IPS-18c (cell line): ENCODE measurements at regions not wholly inside any gene's neighbourhood (a gene's known extent, or its start where the extent isn't known, plus 50 kb on each side); places are given as distances from the start of the nearest gene placed in this dataset.

Experiments
- H3K4me3 ChIP-seq: 2 replicates; pipeline ENCODE4 v1.7.0; 2013; ENCODE audit warnings: low read depth, mild to moderate bottlenecking, low read length, moderate library complexity; ENCODE audit not compliant: insufficient read depth
- H3K9me3 ChIP-seq: one replicate; pipeline ENCODE4 v1.6.1; 2013; ENCODE audit warnings: mild to moderate bottlenecking, low read length, moderate library complexity; ENCODE audit not compliant: control insufficient read depth, insufficient read depth

DNA sequence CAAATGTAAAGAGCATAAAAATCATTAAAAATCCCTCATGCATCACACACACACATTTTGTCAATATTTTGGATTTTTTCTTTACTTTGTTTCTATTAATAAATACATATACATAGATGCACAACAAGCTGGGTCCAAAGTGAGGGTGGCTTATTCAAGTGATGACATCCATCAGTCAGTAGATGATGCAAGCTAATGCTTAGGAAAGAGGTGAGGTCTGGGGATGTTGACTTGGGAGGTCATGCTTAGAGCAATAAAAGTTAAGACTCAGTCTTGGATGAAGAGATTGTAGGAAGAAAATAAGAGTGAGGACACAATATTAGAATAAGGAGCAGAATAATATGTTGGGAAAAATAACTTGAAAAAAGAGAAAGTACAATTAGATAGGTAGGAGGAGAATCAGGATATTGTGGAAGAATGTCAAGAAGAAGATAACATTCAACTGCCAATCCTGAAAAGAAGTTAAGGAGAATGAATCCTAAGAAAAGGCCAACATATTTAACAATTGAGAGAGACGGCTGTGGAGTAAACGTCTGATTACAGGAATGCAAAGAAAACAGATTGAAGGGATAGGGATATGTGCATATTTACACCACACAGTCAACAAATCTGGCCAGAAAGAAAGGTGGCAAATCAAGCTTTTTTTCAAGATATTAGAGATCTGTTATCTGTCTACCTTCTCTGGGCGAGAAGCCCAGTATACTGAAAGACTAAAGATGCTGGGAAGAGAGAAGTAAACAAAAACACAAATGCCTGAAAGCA, 111.0 kb upstream of the TJP1 start:
- Histone ChIP-seq H3K9me3 (no peaks in the 10 kb centered on the region), H3K4me3 (no peak overlapping the region)

DNA sequence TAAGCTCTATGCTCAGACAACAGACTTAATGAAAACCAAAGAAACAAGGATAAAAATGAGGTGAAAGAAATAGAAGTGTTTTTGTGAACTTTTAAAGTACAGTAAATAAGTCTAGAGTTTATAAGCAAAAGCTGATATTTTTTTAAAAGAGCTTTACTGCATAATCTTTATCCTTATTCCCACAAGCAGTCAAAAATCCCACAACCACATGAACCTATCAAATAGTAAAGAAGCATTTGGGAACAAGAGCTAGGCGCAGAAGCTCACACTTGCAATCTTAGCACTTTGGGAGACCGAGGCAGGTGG, 103.8 kb upstream of the TJP1 start:
- Histone ChIP-seq H3K4me3 (no peak overlapping the region), H3K9me3 (no peaks in the 10 kb centered on the region)

DNA sequence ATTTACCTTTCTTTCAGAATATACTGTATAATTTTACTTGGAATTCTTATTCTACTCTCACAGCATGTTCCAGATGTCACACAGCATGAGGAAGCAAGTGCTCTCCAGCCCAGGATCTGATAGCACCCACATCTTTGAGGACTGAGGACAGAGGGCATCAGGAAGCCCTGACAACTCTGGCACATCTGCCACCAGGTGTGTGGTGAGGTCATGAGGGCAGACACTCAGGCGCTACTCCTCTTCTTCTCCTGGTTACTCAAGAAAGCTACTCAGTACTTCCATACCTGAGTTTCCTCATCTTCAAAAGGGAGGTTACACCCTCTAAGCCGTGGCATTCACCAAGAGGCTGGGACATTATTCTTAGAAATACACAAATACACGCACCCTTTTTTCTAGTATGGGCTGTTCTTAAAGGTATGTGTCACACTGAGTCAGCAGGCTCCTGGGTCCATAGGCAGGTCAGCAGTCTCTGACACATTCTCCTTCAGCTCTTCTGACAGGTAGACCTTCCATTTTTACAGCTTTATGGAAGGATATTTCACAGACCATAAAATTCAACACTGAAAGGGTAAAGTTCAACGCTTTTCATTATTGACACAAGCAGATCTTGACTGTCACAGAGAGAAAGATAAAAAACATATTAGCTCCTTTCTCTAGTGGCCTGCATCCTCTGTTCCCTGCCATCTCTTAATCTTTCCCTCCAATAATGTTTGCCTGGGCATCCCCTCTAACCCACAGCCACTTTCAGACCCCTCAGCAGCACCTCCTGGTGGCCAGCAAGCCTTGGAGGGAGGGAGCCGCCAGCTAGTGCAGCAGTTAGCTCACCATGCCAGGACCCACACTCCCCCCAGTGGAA, 103.2 kb upstream of the TJP1 start:
- Histone ChIP-seq H3K9me3 (no peaks in the 10 kb centered on the region), H3K4me3 (no peak overlapping the region)

DNA sequence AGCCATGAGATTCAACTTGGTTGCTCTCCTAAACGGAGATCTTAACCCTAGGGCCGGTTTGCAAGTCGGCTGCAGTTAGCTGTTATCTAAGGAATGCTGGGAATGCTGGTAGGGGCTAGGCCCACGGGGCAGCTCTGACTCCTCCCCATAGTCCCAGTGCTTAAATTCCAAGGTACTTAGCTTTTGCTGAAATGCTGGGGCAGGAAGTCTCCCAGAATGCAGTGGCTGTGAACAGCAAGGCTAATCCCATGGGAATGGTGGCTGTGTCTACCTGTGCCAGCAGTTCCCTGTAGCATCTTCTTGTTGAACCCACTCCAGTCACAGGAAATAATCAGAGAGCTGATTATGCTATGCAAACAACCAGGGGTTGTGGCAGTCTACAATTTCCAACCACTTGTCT, 102.5 kb upstream of the TJP1 start:
- no peaks in the 10 kb centered on the region for H3K9me3 ChIP-seq

DNA sequence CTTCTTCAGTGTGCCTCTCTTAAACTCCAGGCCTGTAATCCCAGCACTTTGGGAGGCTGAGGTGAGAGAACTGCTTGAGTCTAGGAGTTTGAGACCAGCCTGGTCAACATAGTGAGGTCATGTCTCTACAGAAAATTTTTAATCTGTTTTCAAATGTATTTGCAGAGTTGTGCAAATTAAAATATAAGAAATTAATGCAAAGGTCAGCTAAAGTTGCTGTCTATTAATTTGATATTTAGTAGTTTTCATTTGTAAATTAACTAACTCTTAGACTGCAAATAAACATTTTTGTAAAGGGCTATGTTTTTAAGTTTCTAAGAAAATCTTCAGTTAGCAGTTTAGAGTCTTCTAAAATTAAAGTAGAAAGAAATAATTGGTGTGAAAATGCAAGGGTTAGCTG, 99.9 kb upstream of the TJP1 start:
- H3K4me3 ChIP-seq = no peak overlapping the region
- H3K9me3 ChIP-seq = no peaks in the 10 kb centered on the region

More for the DNA sequence above, 102.5 kb upstream of the TJP1 start:
- H3K4me3 ChIP-seq = no peak overlapping the region

DNA sequence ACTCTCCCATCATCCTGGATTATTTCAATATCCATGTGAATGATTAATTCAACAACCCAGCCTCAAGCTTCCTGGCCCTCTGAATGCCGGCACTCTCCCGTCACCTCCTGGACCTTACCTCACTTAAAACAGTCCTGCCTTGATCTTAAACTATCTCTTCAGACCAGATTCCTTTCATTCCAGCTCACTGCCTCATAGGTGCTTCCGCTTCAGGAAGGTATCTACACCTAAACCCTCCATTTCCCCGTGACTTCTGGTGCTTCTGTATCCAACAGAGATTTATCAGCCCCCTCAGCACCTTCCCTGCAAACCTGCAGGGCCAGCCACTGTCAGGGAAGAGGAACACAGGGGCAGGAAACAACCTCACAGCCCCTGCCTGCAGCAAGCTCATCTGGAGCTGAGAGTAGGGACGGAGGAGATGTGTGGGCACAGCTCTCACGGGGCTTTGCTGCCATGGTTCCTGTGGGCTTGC, 98.9 kb upstream of the TJP1 start:
- Histone ChIP-seq H3K9me3 (no peaks in the 10 kb centered on the region), H3K4me3 (no peak overlapping the region)

DNA sequence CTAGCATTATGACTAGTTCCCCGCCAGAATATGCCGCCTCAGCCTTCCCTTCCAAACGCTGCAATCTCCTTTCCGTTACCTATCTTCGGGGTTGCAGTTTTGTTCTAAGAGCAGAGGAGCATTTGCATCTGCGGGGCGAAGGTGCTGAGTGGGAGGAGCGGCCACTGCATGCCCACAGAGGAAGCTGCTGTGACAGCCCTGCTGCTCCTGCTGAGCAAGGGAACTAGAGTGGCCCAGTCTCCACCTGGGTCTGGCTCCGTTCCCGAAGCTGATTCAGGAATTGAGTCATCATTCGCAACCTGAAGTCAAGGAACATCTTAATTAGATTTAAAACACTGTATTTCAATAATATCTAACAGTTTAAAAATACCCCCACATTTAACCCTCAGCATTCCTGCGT, 98.2 kb upstream of the TJP1 start:
- no peak overlapping the region for H3K4me3 ChIP-seq
- H3K9me3 ChIP-seq = no peaks in the 10 kb centered on the region

DNA sequence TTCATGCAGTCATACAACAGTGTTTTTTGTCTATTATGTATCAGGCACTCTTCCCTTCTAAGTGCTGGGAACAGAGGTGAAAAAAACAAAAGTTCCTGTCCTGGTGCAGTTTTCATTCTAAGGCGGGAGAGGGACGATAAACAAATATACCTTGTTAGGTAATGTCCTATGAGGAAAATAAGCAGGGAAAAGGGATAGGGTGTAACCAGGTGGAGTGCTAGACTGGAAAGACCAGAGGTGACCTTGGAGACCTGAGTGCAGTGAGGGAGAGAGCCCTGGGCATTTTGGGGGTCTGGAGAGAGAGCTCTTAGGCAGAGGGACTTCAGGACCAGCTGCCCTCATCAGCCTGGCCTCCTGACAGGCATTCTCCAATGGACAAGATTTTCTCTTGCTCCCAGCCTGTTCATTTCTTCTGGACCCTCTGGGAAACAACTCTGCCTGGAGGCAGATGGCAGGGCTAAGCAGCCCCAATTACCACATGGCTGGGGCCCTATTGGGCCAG, 97.2 kb upstream of the TJP1 start:
- Histone ChIP-seq H3K9me3 (no peaks in the 10 kb centered on the region), H3K4me3 (no peak overlapping the region)

DNA sequence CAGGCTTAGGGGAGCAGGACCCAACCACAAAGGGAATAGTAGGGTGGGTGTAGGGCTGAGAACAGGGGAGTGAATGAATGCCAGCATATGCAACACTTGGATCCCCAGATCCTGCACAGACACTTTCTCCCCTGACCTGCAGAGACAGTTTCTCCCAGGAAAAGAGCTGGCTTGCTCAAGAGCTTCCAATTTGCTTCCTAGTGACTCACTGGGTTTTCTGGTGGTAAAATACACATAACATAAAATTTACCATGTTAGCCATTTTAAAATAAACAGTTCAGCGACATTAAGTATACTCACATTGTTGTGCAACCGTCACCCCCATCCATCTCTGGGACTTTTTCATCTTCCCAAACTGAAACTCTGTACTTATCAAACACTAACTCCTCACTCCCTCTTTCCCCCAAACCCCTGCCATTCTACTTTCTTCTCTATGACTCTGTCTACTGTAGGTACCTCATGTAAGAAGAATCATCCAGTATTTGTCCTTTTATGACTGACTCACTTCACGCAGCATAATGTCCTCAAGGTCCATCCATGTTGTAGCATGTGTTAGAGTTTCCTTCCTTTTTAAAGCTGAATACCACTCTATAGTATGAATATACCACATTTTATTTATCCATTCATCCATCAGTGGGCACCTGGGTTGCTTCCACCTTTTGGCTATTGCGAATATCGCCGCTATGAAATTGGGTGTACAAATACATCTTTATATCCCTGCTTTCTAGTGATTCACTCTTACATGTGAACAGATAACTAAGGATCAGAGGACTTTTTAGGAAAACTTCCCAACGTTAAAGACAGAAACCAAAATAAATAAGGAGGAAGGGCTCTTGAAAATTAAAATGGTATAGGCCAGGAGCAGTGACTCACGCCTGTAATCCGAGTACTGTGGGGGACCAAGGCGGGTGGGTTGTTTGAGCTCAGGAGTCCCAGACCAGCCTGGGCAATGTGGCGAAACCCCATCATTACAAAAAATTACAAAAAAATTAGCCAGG, 95.6 kb upstream of the TJP1 start:
- H3K4me3 ChIP-seq = no peak overlapping the region
- no peaks in the 10 kb centered on the region for H3K9me3 ChIP-seq

DNA sequence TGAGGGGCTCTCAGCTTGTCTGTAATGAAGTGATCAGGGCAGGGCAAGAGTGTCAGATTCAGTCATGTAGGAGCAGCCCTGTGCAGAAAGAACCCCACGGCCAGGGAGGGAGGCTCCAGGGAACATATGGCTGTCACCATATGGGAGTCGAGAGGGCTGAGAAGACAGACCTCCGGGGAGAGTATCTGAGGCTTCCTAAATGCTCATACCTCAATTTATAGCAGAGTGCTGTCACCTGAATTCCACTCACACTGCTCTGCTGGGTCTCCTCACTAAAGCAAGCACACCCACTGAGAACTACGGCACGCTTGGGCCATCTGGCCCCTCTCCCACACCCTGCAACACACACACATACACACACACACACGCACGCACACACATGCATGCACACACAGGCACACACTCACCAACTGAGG, 92.3 kb upstream of the TJP1 start:
- no peaks in the 10 kb centered on the region for H3K9me3 ChIP-seq
- H3K4me3 ChIP-seq = no peak overlapping the region

DNA sequence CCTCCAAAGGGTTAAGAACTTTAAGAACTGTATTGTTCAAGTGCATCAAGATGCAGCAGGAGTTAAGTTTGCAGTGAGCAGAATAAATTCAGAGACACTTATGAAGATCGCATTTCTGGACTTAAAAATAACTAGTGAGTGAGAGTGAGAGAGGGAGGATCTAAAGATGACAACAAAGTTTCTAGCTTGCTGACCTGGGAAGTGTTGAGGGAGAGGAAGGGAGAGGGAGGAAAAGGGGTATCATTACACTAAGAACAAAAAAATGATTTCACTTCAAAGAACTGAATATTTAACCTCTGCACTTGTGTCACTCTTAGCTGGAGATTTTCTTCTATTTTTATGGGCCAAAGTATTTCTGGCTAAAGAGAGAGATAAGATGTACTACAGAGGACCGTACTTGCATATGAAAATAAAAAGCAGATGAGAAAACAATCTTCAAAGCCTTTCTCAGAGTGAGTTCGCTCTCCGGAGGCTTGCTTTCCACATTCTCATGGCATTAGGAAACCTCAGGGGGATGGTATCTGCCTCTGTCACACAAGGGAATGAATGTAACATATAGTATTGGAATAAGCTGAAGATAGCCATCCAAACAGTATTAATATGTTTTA, 91.4 kb upstream of the TJP1 start:
- Histone ChIP-seq H3K9me3 (no peaks in the 10 kb centered on the region), H3K4me3 (no peak overlapping the region)

DNA sequence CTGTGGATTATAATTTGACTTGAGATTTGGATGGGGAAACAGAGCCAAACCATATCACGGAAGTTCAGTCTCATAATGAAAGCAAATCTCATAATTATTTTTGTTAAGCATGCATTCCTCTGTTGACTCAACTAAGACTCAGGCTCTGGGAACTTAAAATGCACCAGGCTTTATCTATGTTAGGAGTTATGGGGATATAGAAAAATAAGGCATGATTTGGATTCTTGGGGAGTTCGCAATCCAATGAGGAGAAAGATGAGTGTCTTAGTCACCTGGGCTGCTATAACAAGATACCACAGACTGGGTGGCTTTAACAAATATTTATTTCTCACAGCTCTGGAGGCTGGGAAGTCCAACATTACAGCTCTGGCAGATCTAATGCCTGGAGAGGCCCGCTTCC, 89.4 kb upstream of the TJP1 start:
- no peaks in the 10 kb centered on the region for H3K9me3 ChIP-seq
- no peak overlapping the region for H3K4me3 ChIP-seq

DNA sequence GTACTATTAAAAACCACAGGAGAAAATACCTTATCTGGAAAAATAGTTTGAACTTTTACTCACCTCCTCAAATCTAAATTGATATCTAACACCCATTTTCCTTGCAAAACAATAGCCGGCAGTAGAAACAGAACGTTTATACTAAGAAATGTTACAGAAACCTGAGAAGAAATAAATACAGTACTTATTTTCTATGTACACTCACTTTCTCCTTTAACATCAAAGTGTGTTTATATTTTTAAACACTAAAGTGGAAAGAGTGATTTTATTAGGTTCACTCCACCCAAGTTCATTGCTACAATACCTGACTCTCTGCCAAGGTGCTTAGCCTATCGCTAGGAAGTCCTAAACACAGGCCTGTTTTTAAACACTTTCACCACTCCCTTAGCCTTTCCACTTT, 87.8 kb upstream of the TJP1 start:
- Histone ChIP-seq H3K9me3 (no peaks in the 10 kb centered on the region), H3K4me3 (no peak overlapping the region)

DNA sequence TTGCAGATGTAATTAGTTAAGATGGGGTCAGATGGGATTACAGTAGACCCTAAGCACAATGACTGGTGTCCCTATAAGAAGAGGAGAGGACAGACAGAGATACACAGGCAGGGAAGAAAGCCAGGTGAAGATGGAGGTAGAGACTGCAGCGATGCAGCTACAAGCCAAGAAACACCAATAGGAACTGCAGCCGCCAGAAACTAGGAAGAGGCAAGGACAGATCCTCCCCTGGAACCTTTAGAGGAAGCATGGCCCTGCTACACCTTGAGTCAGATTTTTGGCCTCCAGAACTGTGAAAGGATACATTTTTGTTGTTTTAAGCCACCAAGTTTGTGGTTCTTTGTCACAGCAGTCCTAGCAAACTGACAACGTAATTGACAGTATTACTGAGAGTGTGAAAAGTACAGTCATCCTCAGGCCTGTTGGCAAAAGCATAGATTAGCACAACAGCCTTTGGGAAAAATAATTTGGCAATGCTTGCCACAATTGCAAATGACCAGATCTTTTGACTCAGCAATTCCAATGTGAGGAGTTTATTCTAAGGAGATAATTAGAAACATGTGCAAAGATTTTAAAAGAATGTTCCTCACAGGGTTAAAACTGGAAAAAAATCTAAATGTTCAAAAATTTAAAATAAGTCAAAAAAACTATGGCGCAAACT, 82.6 kb upstream of the TJP1 start:
- H3K9me3 ChIP-seq = no peaks in the 10 kb centered on the region

DNA sequence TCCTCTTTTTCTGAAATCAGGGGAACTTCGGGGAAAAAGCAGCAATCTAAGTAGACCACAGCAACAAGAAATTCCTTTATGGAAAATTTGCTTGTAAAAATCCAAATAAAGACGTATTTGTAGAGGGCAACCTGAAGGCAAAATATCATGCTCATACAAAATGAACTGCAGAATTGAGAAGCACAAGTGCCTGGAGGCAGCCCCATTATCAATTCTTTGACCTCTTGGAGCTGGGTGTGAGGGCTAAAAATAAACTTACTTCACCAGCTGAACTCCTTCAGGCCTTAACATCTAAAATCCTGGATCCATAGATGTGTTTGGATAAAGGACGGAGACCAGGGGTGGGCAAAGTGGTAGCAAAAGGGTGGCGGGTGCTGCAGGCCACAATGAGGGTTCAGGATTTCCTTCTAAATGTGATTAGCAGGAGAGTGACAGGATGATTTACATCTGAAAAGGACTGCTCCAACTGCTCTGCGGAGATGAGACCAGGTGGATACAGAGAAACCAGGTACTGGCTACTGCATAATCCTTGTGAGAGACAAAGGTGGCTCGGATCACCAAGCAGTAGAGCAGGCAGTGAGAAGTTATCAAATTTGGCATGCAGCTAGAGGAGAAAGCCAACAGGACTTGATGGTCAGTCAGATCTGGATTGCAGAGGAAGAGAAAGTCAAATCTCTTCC, 81.7 kb upstream of the TJP1 start:
- Histone ChIP-seq H3K4me3 (no peak overlapping the region), H3K9me3 (no peaks in the 10 kb centered on the region)

More for the DNA sequence above, 82.6 kb upstream of the TJP1 start:
- H3K4me3 ChIP-seq = no peak overlapping the region

DNA sequence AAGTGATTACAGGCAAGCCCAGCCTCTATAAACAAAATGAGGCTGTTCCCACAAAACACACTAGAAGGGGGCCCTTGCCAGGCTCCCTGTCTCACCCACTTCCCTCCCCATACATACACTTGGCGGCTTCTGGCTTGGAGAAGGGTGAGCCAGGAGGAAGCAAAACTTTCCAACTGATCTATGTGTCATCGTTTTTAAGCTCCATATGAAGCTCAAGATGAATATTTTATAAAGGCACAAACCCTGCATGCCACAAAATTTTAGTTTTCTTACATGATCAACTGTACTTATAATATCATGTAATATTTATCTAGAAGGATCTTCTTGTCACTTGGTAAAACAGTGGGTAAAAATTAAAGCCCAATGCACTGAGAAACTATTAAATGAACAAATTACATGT, 80.8 kb upstream of the TJP1 start:
- Histone ChIP-seq H3K9me3 (no peaks in the 10 kb centered on the region), H3K4me3 (no peak overlapping the region)
